ENCODE measurements at regions not wholly inside any gene's neighbourhood (a gene's known extent, or its start where the extent isn't known, plus 50 kb on each side); places are given as distances from the start of the nearest gene placed in this dataset.

DNA sequence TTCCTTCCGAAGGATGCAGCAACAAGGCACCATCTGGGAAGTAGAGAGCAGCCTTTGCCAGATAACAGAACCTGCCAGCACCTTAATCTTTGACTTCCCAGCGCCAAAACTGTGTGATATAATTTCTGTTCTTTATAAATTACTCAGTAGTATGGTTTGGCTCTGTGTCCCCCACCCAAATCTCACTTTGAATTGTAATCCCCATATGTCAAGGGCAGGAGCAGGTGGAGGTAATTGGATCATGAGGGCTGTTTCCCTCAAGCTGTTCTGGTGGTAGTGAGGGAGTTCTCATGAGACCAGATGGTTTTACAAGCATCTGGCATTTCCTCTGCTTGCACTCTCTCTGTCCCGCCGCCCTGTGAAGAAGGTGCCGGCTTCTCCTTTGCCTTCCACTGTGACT, 899.9 kb downstream of the TRIB2 start:
- DNase-seq (ENCODE audit: low read depth in 1 of 2, low spot score in 2 of 2) = no peak
- Histone ChIP-seq H3K4me2 (ENCODE audit: insufficient read depth in 1 of 2, low read depth in 2 of 2, low read length in 2 of 2) (no peak overlapping the region), H3K27ac (ENCODE audit: low read depth, low read length) (no peak overlapping the region), H2AFZ (ENCODE audit: low read length) (no peak overlapping the region), H3K4me1 (replicated peaks in 1 of 4; ENCODE audit: control insufficient read depth in 3 of 4, insufficient read depth in 4 of 4, low read length in 3 of 4) (peaks cover 0 to 3% (median 0%) of the 10 kb centered on the region in 4 experiments; a peak in 2 of 7 replicates), H3K9ac (replicated peaks in 1 of 4; ENCODE audit: extremely low read depth in 1 of 4, low read depth in 3 of 4, low read length in 3 of 4) (no peak overlapping the region), H2BK12ac (ENCODE audit: low read depth, low read length) (no peak overlapping the region), H4K8ac (ENCODE audit: extremely low read depth, insufficient read depth, low read length) (no peak overlapping the region), H3K56ac (replicated peaks; ENCODE audit: insufficient read length, low read depth, low read length) (no peak overlapping the region), H2BK5ac (ENCODE audit: low read depth, low read length) (no peak overlapping the region), H3K79me2 (ENCODE audit: control insufficient read depth in 1 of 2, insufficient read depth in 2 of 2, low read length in 2 of 2) (no peaks in the 10 kb centered on the region), H3K9me3 (ENCODE audit: insufficient read depth in 2 of 2, low read depth in 1 of 2, low read length in 1 of 2) (peaks cover 0 to 2% of the 10 kb centered on the region in 2 experiments; a peak in 2 of 4 replicates), H3K27me3 (replicated peaks in 1 of 4; ENCODE audit: control insufficient read depth in 3 of 4, extremely low read depth in 1 of 4, insufficient read depth in 3 of 4, low read length in 3 of 4) (no peaks in the 10 kb centered on the region), H3K36me3 (ENCODE audit: control insufficient read depth in 2 of 4, insufficient read depth in 4 of 4, low read length in 3 of 4) (no peaks in the 10 kb centered on the region), H3K4me3 (ENCODE audit: extremely low read depth in 1 of 4, insufficient read depth in 2 of 4, low read depth in 3 of 4, low read length in 4 of 4) (no peak overlapping the region), H3K4ac (replicated peaks; ENCODE audit: insufficient read length, low read depth, low read length) (no peak overlapping the region), H3K23me2 (ENCODE audit: low read depth, low read length) (no peaks in the 10 kb centered on the region), H3K18ac (ENCODE audit: extremely low read depth, low read length) (no peak overlapping the region), H3K14ac (ENCODE audit: insufficient read length) (no peak overlapping the region), H2BK120ac (replicated peaks; ENCODE audit: low read depth, low read length) (no peak overlapping the region), H3K23ac (ENCODE audit: insufficient read length) (no peak overlapping the region), H2BK15ac (ENCODE audit: low read length) (no peak overlapping the region), H4K20me1 (replicated peaks in 1 of 2; ENCODE audit: control insufficient read depth in 1 of 2, insufficient read depth in 2 of 2, low read length in 2 of 2) (no peaks in the 10 kb centered on the region), H4K5ac (ENCODE audit: insufficient read length, low read depth, low read length) (no peak overlapping the region), H3K79me1 (ENCODE audit: low read depth, low read length) (no peaks in the 10 kb centered on the region), H4K91ac (replicated peaks; ENCODE audit: insufficient read length, low read length) (no peak overlapping the region), H2AK5ac (ENCODE audit: low read depth, low read length) (no peak overlapping the region), H2BK20ac (ENCODE audit: low read length) (no peak overlapping the region)
- ChIA-PET CTCF (ENCODE audit: partially characterized antibody) (no interaction called here), POLR2A (ENCODE audit: partially characterized antibody) (no interaction called here)
- 86% methylated on average over 5 of the region's 5 CpGs; no CpG with 5 or more reads in 1 of the 2 experiments for WGBS, 2 experiments (ENCODE audit: extremely low coverage in 1 of 2, insufficient coverage in 1 of 2, insufficient read length in 1 of 2, insufficient replicate concordance in 2 of 2, low coverage in 1 of 2, low lambda C conversion rate in 2 of 2, missing lambda C conversion rate in 1 of 2)
- TF ChIP-seq SIN3A (conservative IDR thresholded peaks at IDR 0.05 in 1 of 2, IDR thresholded peaks at IDR 0.05 in 1 of 2; ENCODE audit: low read depth in 1 of 2, low read length in 2 of 2) = no peak
- TF ChIP-seq KDM5A (IDR thresholded peaks at IDR 0.05; ENCODE audit: low read length) = no peak
- TF ChIP-seq CBX8 (IDR thresholded peaks at IDR 0.05; ENCODE audit: borderline replicate concordance, low read depth, low read length) = no peak
- FAIRE-seq = no peak

All from H1 (cell line).